ENCODE measurements at regions not wholly inside any gene's neighbourhood (a gene's known extent, or its start where the extent isn't known, plus 50 kb on each side); places are given as distances from the start of the nearest gene placed in this dataset.
"Not testable (repeated sequence)": the region's sequence is repeated elsewhere in the genome, so short reads cannot be mapped to it uniquely, and the experiment has no call there.

GRCh38 chr1:193388683-193389082 is 202.3 kb upstream of the B3GALT2 start:
- no peaks in the 10 kb centered on the region for H3K9me3 ChIP-seq (ENCODE audit: insufficient read depth, low read depth, low read length)
- no peaks in the 10 kb centered on the region for H3K79me2 ChIP-seq (ENCODE audit: insufficient read depth, low read length)
- H3K4me1 ChIP-seq (ENCODE audit: insufficient read depth, low read length, poor library complexity, severe bottlenecking) = no peaks in the 10 kb centered on the region
- no peaks in the 10 kb centered on the region for H3K36me3 ChIP-seq (ENCODE audit: insufficient read depth, low read length)
- H3K4me3 ChIP-seq (ENCODE audit: low read length, poor library complexity, severe bottlenecking) = no peak overlapping the region
- H3K27me3 ChIP-seq (ENCODE audit: insufficient read depth, low read length, poor library complexity, severe bottlenecking) = no peaks in the 10 kb centered on the region
- no peaks in the 10 kb centered on the region for H3F3A ChIP-seq (ENCODE audit: low read depth)
- no peak overlapping the region for H2AFZ ChIP-seq (ENCODE audit: low read length)
- H3K9me2 ChIP-seq (replicated peaks; ENCODE audit: low read depth, low read length) = no peaks in the 10 kb centered on the region
- H4K20me1 ChIP-seq (ENCODE audit: insufficient read depth, low read length, poor library complexity, severe bottlenecking) = no peaks in the 10 kb centered on the region
- TF ChIP-seq EZH2phosphoT487 (IDR thresholded peaks at IDR 0.05; ENCODE audit: borderline replicate concordance) (no peak), CTCF (conservative IDR thresholded peaks at IDR 0.05; ENCODE audit: low read length) (no peak)
- no peak overlapping the region for H3K4me2 ChIP-seq (ENCODE audit: low read depth, low read length, poor library complexity, severe bottlenecking)
- no peak overlapping the region for H3K9ac ChIP-seq (ENCODE audit: low read depth, low read length, poor library complexity, severe bottlenecking)

DNA sequence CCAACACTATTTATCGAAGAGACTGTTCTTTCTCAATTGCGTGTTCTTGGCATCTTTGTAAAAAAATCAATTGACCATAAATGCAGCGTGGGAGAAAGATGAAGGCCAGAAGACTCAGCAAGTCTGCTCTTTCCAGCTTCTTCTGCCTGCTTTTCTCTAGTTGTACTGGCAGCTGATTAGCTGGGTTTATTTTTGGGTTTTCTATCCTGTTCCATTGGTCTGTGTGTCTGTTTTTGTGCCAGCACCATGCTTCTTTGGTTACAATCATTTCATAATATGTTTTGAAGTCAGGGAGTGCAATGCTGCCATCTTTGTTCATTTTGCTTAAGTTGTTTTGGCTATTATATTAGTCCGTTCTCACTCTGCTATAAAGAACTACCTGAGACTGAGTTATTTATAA is 201.8 kb upstream of the B3GALT2 start:
- Histone ChIP-seq H3K27me3 (ENCODE audit: insufficient read depth, low read length, poor library complexity, severe bottlenecking) (no peaks in the 10 kb centered on the region), H4K20me1 (ENCODE audit: insufficient read depth, low read length, poor library complexity, severe bottlenecking) (no peaks in the 10 kb centered on the region), H3F3A (ENCODE audit: low read depth) (no peaks in the 10 kb centered on the region), H2AFZ (ENCODE audit: low read length) (no peak overlapping the region), H3K4me2 (ENCODE audit: low read depth, low read length, poor library complexity, severe bottlenecking) (no peak overlapping the region), H3K9me3 (ENCODE audit: insufficient read depth, low read depth, low read length) (no peaks in the 10 kb centered on the region), H3K4me3 (ENCODE audit: low read length, poor library complexity, severe bottlenecking) (no peak overlapping the region), H3K4me1 (ENCODE audit: insufficient read depth, low read length, poor library complexity, severe bottlenecking) (no peaks in the 10 kb centered on the region), H3K9ac (ENCODE audit: low read depth, low read length, poor library complexity, severe bottlenecking) (no peak overlapping the region), H3K36me3 (ENCODE audit: insufficient read depth, low read length) (no peaks in the 10 kb centered on the region), H3K9me2 (replicated peaks; ENCODE audit: low read depth, low read length) (no peaks in the 10 kb centered on the region), H3K79me2 (ENCODE audit: insufficient read depth, low read length) (no peaks in the 10 kb centered on the region)
- no peak for TF ChIP-seq CTCF (conservative IDR thresholded peaks at IDR 0.05; ENCODE audit: low read length)

- Histone ChIP-seq H4K20me1 (ENCODE audit: insufficient read depth, low read length, poor library complexity, severe bottlenecking) (no peaks in the 10 kb centered on the region), H3K9ac (ENCODE audit: low read depth, low read length, poor library complexity, severe bottlenecking) (no peak overlapping the region), H3K9me3 (ENCODE audit: insufficient read depth, low read depth, low read length) (no peaks in the 10 kb centered on the region), H3K79me2 (ENCODE audit: insufficient read depth, low read length) (no peaks in the 10 kb centered on the region), H3K27me3 (ENCODE audit: insufficient read depth, low read length, poor library complexity, severe bottlenecking) (no peaks in the 10 kb centered on the region), H3K9me2 (replicated peaks; ENCODE audit: low read depth, low read length) (no peaks in the 10 kb centered on the region), H3K4me1 (ENCODE audit: insufficient read depth, low read length, poor library complexity, severe bottlenecking) (no peaks in the 10 kb centered on the region), H3K4me2 (ENCODE audit: low read depth, low read length, poor library complexity, severe bottlenecking) (no peak overlapping the region), H3K36me3 (ENCODE audit: insufficient read depth, low read length) (no peaks in the 10 kb centered on the region), H2AFZ (ENCODE audit: low read length) (no peak overlapping the region), H3F3A (ENCODE audit: low read depth) (no peaks in the 10 kb centered on the region), H3K4me3 (ENCODE audit: low read length, poor library complexity, severe bottlenecking) (no peak overlapping the region)
- TF ChIP-seq CTCF (conservative IDR thresholded peaks at IDR 0.05; ENCODE audit: low read length) = no peak
- TF ChIP-seq EZH2phosphoT487 (IDR thresholded peaks at IDR 0.05; ENCODE audit: borderline replicate concordance) = no peak
Observed at GRCh38 chr1:193387406-193387805, 201.0 kb upstream of the B3GALT2 start.

DNA sequence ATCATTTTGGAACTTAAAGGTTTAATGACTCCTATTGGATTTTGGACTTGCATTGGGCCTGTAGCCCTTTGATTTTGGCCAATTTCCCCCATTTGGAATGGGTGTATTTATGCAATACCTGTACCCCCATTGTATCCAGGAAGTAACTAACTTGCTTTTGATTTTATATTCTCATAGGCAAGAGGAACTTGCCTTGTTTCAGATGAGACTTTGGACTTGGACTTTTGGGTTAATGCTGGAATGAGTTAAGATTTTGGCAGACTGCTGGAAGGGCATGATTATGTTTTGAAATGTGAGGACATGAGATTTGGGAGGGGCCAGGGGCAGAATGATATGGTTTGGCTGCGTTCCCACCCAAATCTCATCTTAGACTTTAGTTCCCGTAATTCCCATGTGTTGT is 192.0 kb upstream of the B3GALT2 start:
- not testable (repeated sequence) for H3K27me3 ChIP-seq (ENCODE audit: insufficient read depth, low read length, poor library complexity, severe bottlenecking)

More for the DNA sequence above, 192.0 kb upstream of the B3GALT2 start:
- H3K9me3 ChIP-seq (ENCODE audit: insufficient read depth, low read depth, low read length); H3K9ac ChIP-seq (ENCODE audit: low read depth, low read length, poor library complexity, severe bottlenecking); H2AFZ ChIP-seq (ENCODE audit: low read length); H3F3A ChIP-seq (ENCODE audit: low read depth); H3K79me2 ChIP-seq (ENCODE audit: insufficient read depth, low read length); H3K4me2 ChIP-seq (ENCODE audit: low read depth, low read length, poor library complexity, severe bottlenecking); H3K4me3 ChIP-seq (ENCODE audit: low read length, poor library complexity, severe bottlenecking); H3K9me2 ChIP-seq (replicated peaks; ENCODE audit: low read depth, low read length); H3K36me3 ChIP-seq (ENCODE audit: insufficient read depth, low read length); H4K20me1 ChIP-seq (ENCODE audit: insufficient read depth, low read length, poor library complexity, severe bottlenecking); H3K4me1 ChIP-seq (ENCODE audit: insufficient read depth, low read length, poor library complexity, severe bottlenecking): not testable (repeated sequence)

Measured in Loucy (cell line).